Stomach (tissue), 8 donors: ENCODE measurements at regions not wholly inside any gene's neighbourhood (a gene's known extent, or its start where the extent isn't known, plus 50 kb on each side); places are given as distances from the start of the nearest gene placed in this dataset.

Experiments
- DNase-seq, 2 donors: peaks; one replicate each; pipeline versions ENCODE4 v3.0.0 to v3.0.0-alpha.2; 2013 to 2019
- H3K27ac ChIP-seq, 5 donors: fragments of 200-600 bp in 4 of 5; sonication (generic) in 4 of 5; one replicate each; pipeline ENCODE4 v1.5.1; 2013 to 2019; ENCODE audit warnings: mild to moderate bottlenecking in 1 of 5, moderate library complexity in 1 of 5
- H3K27me3 ChIP-seq, 3 donors: fragments of 200-600 bp; sonication (generic); one replicate each; pipeline ENCODE4 v1.5.1; 2017 to 2019; ENCODE audit warnings: mixed run types in 1 of 3
- H3K36me3 ChIP-seq, 4 donors: fragments of 200-600 bp; sonication (generic); 1 replicate in 3 of 4; 2 replicates in 1 of 4; pipeline ENCODE4 v1.5.1; 2016 to 2019
- H3K4me1 ChIP-seq, 4 donors: fragments of 200-600 bp; sonication (generic); one replicate each; pipeline ENCODE4 v1.5.1; 2016 to 2019
- H3K4me3 ChIP-seq, 4 donors: fragments of 200-600 bp; sonication (generic) in 3 of 4; one replicate each; pipeline ENCODE4 v1.5.1; 2016 to 2019; ENCODE audit warnings: mild to moderate bottlenecking in 1 of 4
- H3K9me3 ChIP-seq, 4 donors: fragments of 200-600 bp; sonication (generic); one replicate each; pipeline ENCODE4 v1.5.1; 2016 to 2019
- EP300 ChIP-seq: sonication (generic); formaldehyde crosslinking; IDR thresholded peaks from one replicate; pipeline ENCODE4 v1.6.1; 2017; ENCODE audit warnings: antibody characterized with exemption
- POLR2A ChIP-seq, 4 donors: fragments of 450-650 bp; IDR thresholded peaks; one replicate each; pipeline ENCODE4 v1.6.1; 2016; ENCODE audit warnings: antibody characterized with exemption in 4 of 4, control low read depth in 2 of 4, mild to moderate bottlenecking in 1 of 4, moderate library complexity in 1 of 4
- POLR2AphosphoS5 ChIP-seq, 3 donors: sonication (generic); formaldehyde crosslinking; IDR thresholded peaks; one replicate each; pipeline ENCODE4 v1.6.1; 2016; ENCODE audit warnings: antibody characterized with exemption in 3 of 3
- WGBS, 5 donors: extraction: QIAGEN DNeasy Blood & Tissue Kit in 3 of 5; methylation state at CpG; one replicate each; pipeline versions ENCODE4 v1.1.5 to v1.1.7; 2013 to 2018; 5-methylcytosine and 5-hydroxymethylcytosine counted together
- intact Hi-C: fragments of 100-400 bp; cut with DNase I; formaldehyde crosslinking; loops from one replicate; pipeline ENCODE4 v1.15.1; 2023; ENCODE audit warnings: low total_unique reads
- TF ChIP-seq, protein P1 (sequence below), 7 experiments: fragments of 450-650 bp in 4 of 7; fragments of 200-600 bp in 3 of 7; sonication (generic) in 3 of 7; IDR thresholded peaks; one replicate each; pipeline ENCODE4 v1.5.1; 2016 to 2019; ENCODE audit warnings: antibody characterized with exemption in 7 of 7, control low read depth in 2 of 7, mild to moderate bottlenecking in 1 of 7
- donor health status: healthy with polysubstance abuse.
- donor health status: Bipolar disorder and iron deficiency.
- donor health status: healthy.

DNA sequence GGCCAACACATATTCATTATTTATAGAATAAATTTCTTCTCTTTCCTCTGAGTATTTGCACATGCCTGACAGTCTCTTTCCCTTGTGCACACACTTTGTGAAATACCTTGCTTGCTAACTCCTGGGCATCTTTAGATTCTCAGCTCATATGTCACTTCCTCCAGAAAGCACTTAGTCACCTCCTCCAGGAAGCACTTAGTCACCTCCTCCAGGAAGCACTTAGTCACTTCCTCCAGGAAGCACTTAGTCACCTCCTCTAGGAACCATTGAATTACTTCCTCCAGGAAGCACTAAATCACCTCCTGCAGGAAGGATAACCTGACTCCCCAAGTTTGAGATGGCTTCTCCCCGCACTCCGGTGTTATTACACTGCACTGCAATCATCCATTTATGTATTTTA lies 462.5 kb upstream of the EEF2KMT start:
- WGBS, 5 donors: 77 to 89% (median 84%) methylated on average over 1 to 2 of the region's 2 CpGs
- Histone ChIP-seq H3K36me3 (no peaks in the 10 kb centered on the region), H3K9me3 (peaks cover 0 to 2% (median 0%) of the 10 kb centered on the region in 4 donors), H3K27me3 (peaks cover 0 to 10% (median 0%) of the 10 kb centered on the region in 3 donors), H3K4me1 (no peaks in the 10 kb centered on the region), H3K27ac (no peak overlapping the region), H3K4me3 (no peak overlapping the region)
- intact Hi-C loops: no loop called here
- no peak for DNase-seq
- TF ChIP-seq, protein P1, sequence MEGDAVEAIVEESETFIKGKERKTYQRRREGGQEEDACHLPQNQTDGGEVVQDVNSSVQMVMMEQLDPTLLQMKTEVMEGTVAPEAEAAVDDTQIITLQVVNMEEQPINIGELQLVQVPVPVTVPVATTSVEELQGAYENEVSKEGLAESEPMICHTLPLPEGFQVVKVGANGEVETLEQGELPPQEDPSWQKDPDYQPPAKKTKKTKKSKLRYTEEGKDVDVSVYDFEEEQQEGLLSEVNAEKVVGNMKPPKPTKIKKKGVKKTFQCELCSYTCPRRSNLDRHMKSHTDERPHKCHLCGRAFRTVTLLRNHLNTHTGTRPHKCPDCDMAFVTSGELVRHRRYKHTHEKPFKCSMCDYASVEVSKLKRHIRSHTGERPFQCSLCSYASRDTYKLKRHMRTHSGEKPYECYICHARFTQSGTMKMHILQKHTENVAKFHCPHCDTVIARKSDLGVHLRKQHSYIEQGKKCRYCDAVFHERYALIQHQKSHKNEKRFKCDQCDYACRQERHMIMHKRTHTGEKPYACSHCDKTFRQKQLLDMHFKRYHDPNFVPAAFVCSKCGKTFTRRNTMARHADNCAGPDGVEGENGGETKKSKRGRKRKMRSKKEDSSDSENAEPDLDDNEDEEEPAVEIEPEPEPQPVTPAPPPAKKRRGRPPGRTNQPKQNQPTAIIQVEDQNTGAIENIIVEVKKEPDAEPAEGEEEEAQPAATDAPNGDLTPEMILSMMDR (IDR thresholded peaks at IDR 0.05): no peak

DNA sequence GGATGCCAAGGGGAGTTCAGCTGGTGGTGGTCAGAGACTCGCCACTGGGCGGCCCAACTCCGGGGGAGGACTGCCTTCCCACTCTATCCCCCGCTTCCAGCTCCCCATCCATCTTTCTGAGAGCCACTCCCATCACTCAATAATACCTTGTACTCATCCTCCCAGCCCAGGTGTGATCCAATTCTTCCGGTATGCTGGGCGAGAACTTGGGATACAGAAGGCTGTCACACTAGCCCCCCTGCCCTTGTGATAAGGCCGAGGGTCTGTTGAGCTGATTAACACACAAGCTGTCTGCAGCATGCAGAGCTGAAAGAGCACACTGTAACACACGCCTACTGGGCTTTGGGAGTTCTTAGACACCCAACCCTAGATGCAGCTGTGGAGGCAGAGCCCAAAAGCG lies 460.4 kb upstream of the EEF2KMT start:
- WGBS, 5 donors: 30 to 67% (median 59%) methylated on average over 5 to 9 of the region's 9 CpGs
- no peak overlapping the region for H3K4me3 ChIP-seq

DNA sequence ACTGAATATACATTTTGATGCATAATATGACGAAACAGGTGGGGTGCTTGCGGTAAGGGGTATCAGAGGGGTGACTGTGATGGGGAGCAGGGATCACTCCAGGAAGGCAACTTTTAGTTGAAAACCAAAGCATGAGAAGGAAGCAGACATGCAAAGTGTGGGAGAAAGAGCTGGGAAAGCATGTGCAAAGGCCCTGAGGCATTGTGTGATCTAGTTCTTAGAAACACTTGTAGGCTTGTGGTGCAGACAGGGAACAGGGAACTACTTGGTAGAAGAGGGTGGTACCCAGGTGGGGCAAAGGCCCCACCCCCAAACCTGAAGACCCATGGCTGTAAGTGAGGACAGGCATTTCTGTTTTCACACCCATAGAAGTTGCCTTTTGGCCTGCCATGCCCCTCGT lies 459.9 kb upstream of the EEF2KMT start:
- TF ChIP-seq, protein P1 (IDR thresholded peaks at IDR 0.05): no peak
- TF ChIP-seq POLR2AphosphoS5 (IDR thresholded peaks at IDR 0.05): no peak
- no peak for TF ChIP-seq EP300
- intact Hi-C loops: no loop called here
- DNase-seq: no peak
- Histone ChIP-seq H3K27me3 (peaks cover 0 to 10% (median 0%) of the 10 kb centered on the region in 3 donors), H3K36me3 (no peaks in the 10 kb centered on the region), H3K9me3 (peaks cover 0 to 8% (median 0%) of the 10 kb centered on the region in 4 donors), H3K4me1 (no peaks in the 10 kb centered on the region), H3K4me3 (no peak overlapping the region), H3K27ac (no peak overlapping the region)
- 89 to 96% (median 92%) methylated on average over 3 of the region's 3 CpGs for WGBS, 5 donors

More for the DNA sequence above, 460.4 kb upstream of the EEF2KMT start:
- H3K4me1 ChIP-seq: no peaks in the 10 kb centered on the region
- H3K9me3 ChIP-seq: peaks cover 0 to 8% (median 0%) of the 10 kb centered on the region in 4 donors
- TF ChIP-seq POLR2AphosphoS5 (IDR thresholded peaks at IDR 0.05) (no peak), POLR2A (IDR thresholded peaks at IDR 0.05) (no peak), EP300 (no peak)
- TF ChIP-seq, protein P1 (IDR thresholded peaks at IDR 0.05): no peak
- intact Hi-C loops: no loop called here
- H3K27ac ChIP-seq: no peak overlapping the region
- H3K27me3 ChIP-seq: peaks cover 0 to 10% (median 0%) of the 10 kb centered on the region in 3 donors
- H3K36me3 ChIP-seq: no peaks in the 10 kb centered on the region
- DNase-seq: no peak

DNA sequence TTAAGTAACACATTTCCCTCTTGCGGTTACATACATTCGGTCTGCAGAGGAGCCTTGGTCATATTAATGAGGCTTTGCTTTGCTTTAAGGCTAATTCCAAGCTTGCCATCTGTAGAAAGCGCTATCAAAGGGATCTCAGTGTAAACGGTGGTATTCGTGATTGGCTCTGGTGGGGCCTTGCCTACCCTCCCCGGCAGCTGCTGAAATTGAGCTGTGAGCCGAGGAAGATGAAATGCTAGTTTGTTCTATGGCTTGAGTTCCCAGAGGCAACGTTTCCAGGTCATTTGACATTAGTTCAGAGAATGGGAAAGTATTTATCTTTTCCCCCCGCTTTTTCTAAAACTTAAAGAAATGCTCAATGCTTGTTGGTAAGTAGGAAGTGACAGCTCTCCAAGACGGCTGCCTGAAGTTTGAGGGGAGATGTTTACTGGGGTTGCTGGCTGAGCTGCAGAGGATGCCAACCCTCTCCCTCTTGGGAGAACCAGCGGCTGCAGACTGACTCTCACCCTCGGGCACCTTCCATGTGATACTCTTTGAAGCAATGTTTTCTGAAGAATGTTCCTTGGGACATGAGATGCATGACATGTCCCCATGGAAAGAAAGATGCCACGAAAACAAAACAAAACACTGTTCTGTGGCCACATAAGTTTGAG lies 458.7 kb upstream of the EEF2KMT start:
- H3K9me3 ChIP-seq: peaks cover 0 to 8% (median 0%) of the 10 kb centered on the region in 4 donors
- H3K27me3 ChIP-seq: peaks cover 0 to 10% (median 0%) of the 10 kb centered on the region in 3 donors
- TF ChIP-seq, protein P1 (IDR thresholded peaks at IDR 0.05): no peak
- TF ChIP-seq EP300: no peak
- no peak for TF ChIP-seq POLR2A (IDR thresholded peaks at IDR 0.05)
- no peak for TF ChIP-seq POLR2AphosphoS5 (IDR thresholded peaks at IDR 0.05)
- H3K4me3 ChIP-seq: no peak overlapping the region
- intact Hi-C loops: no loop called here
- no peaks in the 10 kb centered on the region for H3K36me3 ChIP-seq
- H3K4me1 ChIP-seq: no peaks in the 10 kb centered on the region
- DNase-seq: no peak
- no peak overlapping the region for H3K27ac ChIP-seq
- 56 to 72% (median 62%) methylated on average over 13 of the region's 13 CpGs for WGBS, 5 donors
